CD4-positive, alpha-beta T cell treated with Interleukin-4 for 1 hour (primary cell): ENCODE measurements at regions not wholly inside any gene's neighbourhood (a gene's known extent, or its start where the extent isn't known, plus 50 kb on each side); places are given as distances from the start of the nearest gene placed in this dataset.
"Not testable (repeated sequence)": the region's sequence is repeated elsewhere in the genome, so short reads cannot be mapped to it uniquely, and the experiment has no call there.

Experiments
- DNase-seq, 2 donors: peaks; one replicate each; pipeline ENCODE4 v3.0.0-alpha.2; 2020 to 2022

- no peak for DNase-seq
Measured at GRCh38 chr13:90732049-90732448, 615.4 kb upstream of the MIR17HG start.

GRCh38 chr13:90734497-90734896, 613.0 kb upstream of the MIR17HG start:
- DNase-seq: not testable (repeated sequence)

- no peak for DNase-seq
Measured at GRCh38 chr13:90738881-90739280, 608.6 kb upstream of the MIR17HG start.

- no peak for DNase-seq
Measured at GRCh38 chr13:90740099-90740498, 607.4 kb upstream of the MIR17HG start.

GRCh38 chr13:90742381-90742780, 605.1 kb upstream of the MIR17HG start:
- DNase-seq: no peak

GRCh38 chr13:90746230-90746629, 601.3 kb upstream of the MIR17HG start:
- DNase-seq: no peak

GRCh38 chr13:90750021-90750420, 597.5 kb upstream of the MIR17HG start:
- DNase-seq: no peak

- DNase-seq: no peak
Measured at GRCh38 chr13:90751026-90751425, 596.5 kb upstream of the MIR17HG start.

- no peak for DNase-seq
Measured at GRCh38 chr13:90752070-90752469, 595.4 kb upstream of the MIR17HG start.

- DNase-seq: no peak
Measured at GRCh38 chr13:90757127-90757680, 590.3 kb upstream of the MIR17HG start.

- no peak for DNase-seq
Measured at GRCh38 chr13:90760639-90761038, 586.8 kb upstream of the MIR17HG start.

- DNase-seq: no peak
Measured at GRCh38 chr13:90763476-90764150, 583.9 kb upstream of the MIR17HG start.

GRCh38 chr13:90766386-90766902, 581.0 kb upstream of the MIR17HG start:
- no peak for DNase-seq

GRCh38 chr13:90768116-90768515, 579.4 kb upstream of the MIR17HG start:
- DNase-seq: no peak

- DNase-seq: no peak
Measured at GRCh38 chr13:90769387-90769786, 578.1 kb upstream of the MIR17HG start.

GRCh38 chr13:90770334-90770733, 577.2 kb upstream of the MIR17HG start:
- no peak for DNase-seq

GRCh38 chr13:90773681-90774080, 573.8 kb upstream of the MIR17HG start:
- no peak for DNase-seq

- no peak for DNase-seq
Measured at GRCh38 chr13:90776051-90776748, 571.3 kb upstream of the MIR17HG start.

- DNase-seq: no peak
Measured at GRCh38 chr13:90783273-90783672, 564.2 kb upstream of the MIR17HG start.

- no peak for DNase-seq
Measured at GRCh38 chr13:90787007-90787406, 560.5 kb upstream of the MIR17HG start.

GRCh38 chr13:90792335-90792734, 555.2 kb upstream of the MIR17HG start:
- DNase-seq: no peak

GRCh38 chr13:90793261-90793820, 554.1 kb upstream of the MIR17HG start:
- no peak for DNase-seq

GRCh38 chr13:90796474-90796873, 551.0 kb upstream of the MIR17HG start:
- DNase-seq: no peak

GRCh38 chr13:90797335-90797734, 550.2 kb upstream of the MIR17HG start:
- no peak for DNase-seq
